ENCODE measurements at regions not wholly inside any gene's neighbourhood (a gene's known extent, or its start where the extent isn't known, plus 50 kb on each side); places are given as distances from the start of the nearest gene placed in this dataset.
A peak's percentile ranks its signal among the peaks of the same experiment; 100 is the strongest.
"Not testable (repeated sequence)": the region's sequence is repeated elsewhere in the genome, so short reads cannot be mapped to it uniquely, and the experiment has no call there.

DNA sequence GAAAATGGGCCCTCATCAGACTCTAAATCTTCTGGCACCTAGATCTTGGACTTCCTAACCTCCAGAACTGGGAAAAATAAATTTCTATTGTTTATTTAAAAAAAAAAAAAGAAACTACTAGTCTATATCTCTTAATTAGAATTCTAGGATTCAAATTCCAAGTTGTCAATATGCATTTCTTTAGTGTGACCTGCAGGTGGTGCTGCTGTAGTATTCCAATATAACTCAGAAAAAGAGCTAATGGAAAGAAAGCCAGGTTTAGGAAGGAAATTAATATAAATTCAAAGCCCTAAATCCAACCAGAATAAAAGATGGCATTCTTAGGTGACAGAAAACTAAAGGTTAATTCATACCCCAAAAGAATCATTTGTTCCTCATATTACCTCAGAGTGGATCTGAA is 80.0 kb upstream of the NALF2 start:
- Histone ChIP-seq H3K9ac (ENCODE audit: insufficient read depth, low read depth, low read length) (no peak overlapping the region), H3K27ac (ENCODE audit: extremely low read length, insufficient read depth, low read length) (no peak overlapping the region), H2AFZ (ENCODE audit: low read length) (no peak overlapping the region), H4K20me1 (ENCODE audit: insufficient read depth, low read length) (no peaks in the 10 kb centered on the region), H3K4me3 (replicated peaks in 1 of 3; ENCODE audit: insufficient read depth in 1 of 3, low read depth in 2 of 3, low read length in 3 of 3) (no peak overlapping the region), H3K9me3 (ENCODE audit: low read length) (no peaks in the 10 kb centered on the region), H3K36me3 (replicated peaks in 1 of 2; ENCODE audit: control insufficient read depth in 1 of 2, insufficient read depth in 2 of 2, low read length in 2 of 2) (no peaks in the 10 kb centered on the region), H3K4me1 (ENCODE audit: insufficient read depth, low read length) (no peaks in the 10 kb centered on the region), H3K79me2 (ENCODE audit: insufficient read depth, low read length) (no peaks in the 10 kb centered on the region), H3K27me3 (ENCODE audit: control insufficient read depth in 1 of 2, insufficient read depth in 2 of 2, low read length in 2 of 2) (no peaks in the 10 kb centered on the region), H3K4me2 (ENCODE audit: low read depth, low read length) (no peak overlapping the region)
- no TSS peak for BruUV-seq (replicated peaks)
- ChIA-PET POLR2A (no interaction called here), CTCF (ENCODE audit: low intra/inter-chr PET ratio, low total read pairs) (interaction anchor here (1.3 kb wide), 1 partner anchor 673 kb away, joined by 7 read pairs; no protein-coding TSS in a partner anchor)
- intact Hi-C loops (cut with micrococcal nuclease; ENCODE audit: unreplicated experiment), result loop anchor here (5.0 kb wide), 1 partner anchor 673 kb away; no protein-coding TSS in a partner anchor
- TF ChIP-seq, protein P1, sequence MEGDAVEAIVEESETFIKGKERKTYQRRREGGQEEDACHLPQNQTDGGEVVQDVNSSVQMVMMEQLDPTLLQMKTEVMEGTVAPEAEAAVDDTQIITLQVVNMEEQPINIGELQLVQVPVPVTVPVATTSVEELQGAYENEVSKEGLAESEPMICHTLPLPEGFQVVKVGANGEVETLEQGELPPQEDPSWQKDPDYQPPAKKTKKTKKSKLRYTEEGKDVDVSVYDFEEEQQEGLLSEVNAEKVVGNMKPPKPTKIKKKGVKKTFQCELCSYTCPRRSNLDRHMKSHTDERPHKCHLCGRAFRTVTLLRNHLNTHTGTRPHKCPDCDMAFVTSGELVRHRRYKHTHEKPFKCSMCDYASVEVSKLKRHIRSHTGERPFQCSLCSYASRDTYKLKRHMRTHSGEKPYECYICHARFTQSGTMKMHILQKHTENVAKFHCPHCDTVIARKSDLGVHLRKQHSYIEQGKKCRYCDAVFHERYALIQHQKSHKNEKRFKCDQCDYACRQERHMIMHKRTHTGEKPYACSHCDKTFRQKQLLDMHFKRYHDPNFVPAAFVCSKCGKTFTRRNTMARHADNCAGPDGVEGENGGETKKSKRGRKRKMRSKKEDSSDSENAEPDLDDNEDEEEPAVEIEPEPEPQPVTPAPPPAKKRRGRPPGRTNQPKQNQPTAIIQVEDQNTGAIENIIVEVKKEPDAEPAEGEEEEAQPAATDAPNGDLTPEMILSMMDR (CRISPR knock-in tag; IDR thresholded peaks at IDR 0.05), result peak; percentile 15; the same call in 1 of the 2 replicates
- TF ChIP-seq, protein P2, sequence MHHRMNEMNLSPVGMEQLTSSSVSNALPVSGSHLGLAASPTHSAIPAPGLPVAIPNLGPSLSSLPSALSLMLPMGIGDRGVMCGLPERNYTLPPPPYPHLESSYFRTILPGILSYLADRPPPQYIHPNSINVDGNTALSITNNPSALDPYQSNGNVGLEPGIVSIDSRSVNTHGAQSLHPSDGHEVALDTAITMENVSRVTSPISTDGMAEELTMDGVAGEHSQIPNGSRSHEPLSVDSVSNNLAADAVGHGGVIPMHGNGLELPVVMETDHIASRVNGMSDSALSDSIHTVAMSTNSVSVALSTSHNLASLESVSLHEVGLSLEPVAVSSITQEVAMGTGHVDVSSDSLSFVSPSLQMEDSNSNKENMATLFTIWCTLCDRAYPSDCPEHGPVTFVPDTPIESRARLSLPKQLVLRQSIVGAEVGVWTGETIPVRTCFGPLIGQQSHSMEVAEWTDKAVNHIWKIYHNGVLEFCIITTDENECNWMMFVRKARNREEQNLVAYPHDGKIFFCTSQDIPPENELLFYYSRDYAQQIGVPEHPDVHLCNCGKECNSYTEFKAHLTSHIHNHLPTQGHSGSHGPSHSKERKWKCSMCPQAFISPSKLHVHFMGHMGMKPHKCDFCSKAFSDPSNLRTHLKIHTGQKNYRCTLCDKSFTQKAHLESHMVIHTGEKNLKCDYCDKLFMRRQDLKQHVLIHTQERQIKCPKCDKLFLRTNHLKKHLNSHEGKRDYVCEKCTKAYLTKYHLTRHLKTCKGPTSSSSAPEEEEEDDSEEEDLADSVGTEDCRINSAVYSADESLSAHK (CRISPR knock-in tag; IDR thresholded peaks at IDR 0.05; ENCODE audit: borderline replicate concordance), result no peak
- FAIRE-seq (no peak), ATAC-seq (no peak), DNase-seq (ENCODE audit: low spot score) (peak; percentile 4)
- in situ Hi-C loops (cut with HindIII; ENCODE audit: extremely low pct_ligation_motif_present, low pct_unique_long_range_greater_than_20kb), result no loop called here

DNA sequence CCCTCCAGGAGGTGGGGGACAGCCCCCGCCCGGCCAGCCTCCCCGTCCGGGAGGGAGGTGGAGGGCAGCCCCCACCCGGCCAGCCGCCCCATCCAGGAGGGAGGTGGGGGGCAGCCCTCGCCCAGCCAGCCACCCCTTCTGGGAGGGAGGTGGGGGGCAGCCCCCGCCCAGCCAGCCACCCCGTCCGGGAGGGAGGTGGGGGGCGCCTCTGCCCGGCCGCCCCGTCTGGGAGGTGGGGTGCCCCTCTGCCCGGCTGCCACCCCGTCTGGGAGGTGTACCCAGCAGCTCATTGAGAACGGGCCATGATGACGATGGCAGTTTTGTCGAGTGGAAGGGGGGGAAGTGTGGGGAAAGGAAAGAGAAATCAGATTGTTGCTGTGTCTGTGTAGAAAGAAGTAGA is 81.9 kb upstream of the NALF2 start:
- FAIRE-seq; in situ Hi-C loops (cut with HindIII; ENCODE audit: extremely low pct_ligation_motif_present, low pct_unique_long_range_greater_than_20kb); POLR2A ChIA-PET; H3K79me2 ChIP-seq (ENCODE audit: insufficient read depth, low read length); CTCF ChIA-PET (ENCODE audit: low intra/inter-chr PET ratio, low total read pairs); H3K27ac ChIP-seq (ENCODE audit: extremely low read length, insufficient read depth, low read length); H3K9ac ChIP-seq (ENCODE audit: insufficient read depth, low read depth, low read length); H3K27me3 ChIP-seq (ENCODE audit: control insufficient read depth in 1 of 2, insufficient read depth in 2 of 2, low read length in 2 of 2); BruUV-seq (replicated peaks); H3K36me3 ChIP-seq (replicated peaks in 1 of 2; ENCODE audit: control insufficient read depth in 1 of 2, insufficient read depth in 2 of 2, low read length in 2 of 2); ATAC-seq; H3K4me3 ChIP-seq (replicated peaks in 1 of 3; ENCODE audit: insufficient read depth in 1 of 3, low read depth in 2 of 3, low read length in 3 of 3); H2AFZ ChIP-seq (ENCODE audit: low read length); H3K9me3 ChIP-seq (ENCODE audit: low read length); DNase-seq (ENCODE audit: low spot score); H4K20me1 ChIP-seq (ENCODE audit: insufficient read depth, low read length); H3K4me2 ChIP-seq (ENCODE audit: low read depth, low read length); H3K4me1 ChIP-seq (ENCODE audit: insufficient read depth, low read length): not testable (repeated sequence)
- intact Hi-C loops (cut with micrococcal nuclease; ENCODE audit: unreplicated experiment), result loop anchor here (5.0 kb wide), 1 partner anchor 675 kb away; no protein-coding TSS in a partner anchor
- 44% methylated on average over 5 of the region's 19 CpGs for WGBS (ENCODE audit: low lambda C conversion rate)

Data from HepG2 (cell line).